DMS53 treated with DMSO at 0.1 percent for 48 hours (cell line): ENCODE measurements at regions not wholly inside any gene's neighbourhood (a gene's known extent, or its start where the extent isn't known, plus 50 kb on each side); places are given as distances from the start of the nearest gene placed in this dataset.

Experiments used
- DNase-seq: peaks from one replicate; lab custom pipeline; 2025; ENCODE audit not compliant: unreplicated experiment; lab: John Stamatoyannopoulos, UW

- DNase-seq, result no peak
These were observed 141.9 kb downstream of the BTG1 start for GRCh38 chr12:92003701-92004100.

GRCh38 chr12:92002673-92003382, 142.8 kb downstream of the BTG1 start:
- DNase-seq, result no peak

- no peak for DNase-seq
These were observed 143.4 kb downstream of the BTG1 start for GRCh38 chr12:92002195-92002649.

GRCh38 chr12:92000597-92000996, 145.0 kb downstream of the BTG1 start:
- no peak for DNase-seq

GRCh38 chr12:91999823-92000222, 145.8 kb downstream of the BTG1 start:
- DNase-seq, result no peak

- DNase-seq, result no peak
These were observed 147.3 kb downstream of the BTG1 start for GRCh38 chr12:91998316-91998715.

- DNase-seq, result no peak
These were observed 151.3 kb downstream of the BTG1 start for GRCh38 chr12:91994208-91994797.

GRCh38 chr12:91993287-91994017, 152.2 kb downstream of the BTG1 start:
- no peak for DNase-seq

GRCh38 chr12:91991399-91992187, 154.1 kb downstream of the BTG1 start:
- no peak for DNase-seq

- DNase-seq, result no peak
These were observed 155.1 kb downstream of the BTG1 start for GRCh38 chr12:91990525-91990924.

- DNase-seq, result no peak
These were observed 156.5 kb downstream of the BTG1 start for GRCh38 chr12:91989143-91989542.

- DNase-seq, result no peak
These were observed 157.3 kb downstream of the BTG1 start for GRCh38 chr12:91988086-91988923.

- no peak for DNase-seq
These were observed 159.6 kb downstream of the BTG1 start for GRCh38 chr12:91986084-91986483.

- no peak for DNase-seq
These were observed 160.5 kb downstream of the BTG1 start for GRCh38 chr12:91985002-91985787.

GRCh38 chr12:91984556-91984955, 161.1 kb downstream of the BTG1 start:
- no peak for DNase-seq

GRCh38 chr12:91983935-91984334, 161.7 kb downstream of the BTG1 start:
- DNase-seq, result no peak

GRCh38 chr12:91982946-91983345, 162.7 kb downstream of the BTG1 start:
- DNase-seq, result no peak

GRCh38 chr12:91980389-91980821, 165.2 kb downstream of the BTG1 start:
- no peak for DNase-seq

GRCh38 chr12:91978143-91978542, 167.5 kb downstream of the BTG1 start:
- no peak for DNase-seq

- DNase-seq, result no peak
These were observed 169.8 kb downstream of the BTG1 start for GRCh38 chr12:91975891-91976290.
